ENCODE measurements at regions not wholly inside any gene's neighbourhood (a gene's known extent, or its start where the extent isn't known, plus 50 kb on each side); places are given as distances from the start of the nearest gene placed in this dataset.

GRCh38 chr17:14593956-14594355 lies 293.1 kb downstream of the HS3ST3B1 start:
- DNase-seq, result no peak
- H3K36me3 ChIP-seq, result no peaks in the 10 kb centered on the region
- no peaks in the 10 kb centered on the region for H3K27me3 ChIP-seq
- no peaks in the 10 kb centered on the region for H3K9me3 ChIP-seq
- no peak overlapping the region for H3K4me3 ChIP-seq
- no peaks in the 10 kb centered on the region for H3K4me1 ChIP-seq
- TF ChIP-seq POLR2A (IDR thresholded peaks at IDR 0.05) (no peak), CTCF (IDR thresholded peaks at IDR 0.05) (no peak)
- no peak overlapping the region for H3K27ac ChIP-seq

- no peak overlapping the region for H3K4me3 ChIP-seq
- TF ChIP-seq POLR2A (IDR thresholded peaks at IDR 0.05) (no peak), CTCF (IDR thresholded peaks at IDR 0.05) (no peak)
Measured at GRCh38 chr17:14590459-14591250, 289.8 kb downstream of the HS3ST3B1 start.

GRCh38 chr17:14585099-14585498 lies 284.2 kb downstream of the HS3ST3B1 start:
- Histone ChIP-seq H3K27me3 (no peaks in the 10 kb centered on the region), H3K4me1 (no peaks in the 10 kb centered on the region), H3K9me3 (no peaks in the 10 kb centered on the region), H3K36me3 (no peaks in the 10 kb centered on the region), H3K4me3 (no peak overlapping the region), H3K27ac (no peak overlapping the region)
- no peak for DNase-seq
- TF ChIP-seq CTCF (IDR thresholded peaks at IDR 0.05) (no peak), POLR2A (IDR thresholded peaks at IDR 0.05) (no peak)

More at GRCh38 chr17:14590459-14591250, 289.8 kb downstream of the HS3ST3B1 start:
- Histone ChIP-seq H3K36me3 (no peaks in the 10 kb centered on the region), H3K27me3 (no peaks in the 10 kb centered on the region), H3K27ac (no peak overlapping the region), H3K4me1 (no peaks in the 10 kb centered on the region), H3K9me3 (no peaks in the 10 kb centered on the region)
- no peak for DNase-seq

GRCh38 chr17:14582996-14583395 lies 282.1 kb downstream of the HS3ST3B1 start:
- Histone ChIP-seq H3K9me3 (no peaks in the 10 kb centered on the region), H3K36me3 (no peaks in the 10 kb centered on the region), H3K27ac (no peak overlapping the region), H3K4me1 (no peaks in the 10 kb centered on the region), H3K27me3 (no peaks in the 10 kb centered on the region), H3K4me3 (no peak overlapping the region)
- no peak for TF ChIP-seq POLR2A (IDR thresholded peaks at IDR 0.05)
- no peak for TF ChIP-seq CTCF (IDR thresholded peaks at IDR 0.05)
- DNase-seq, result no peak

GRCh38 chr17:14581186-14581830 lies 280.4 kb downstream of the HS3ST3B1 start:
- no peak for DNase-seq
- Histone ChIP-seq H3K4me3 (no peak overlapping the region), H3K27me3 (no peaks in the 10 kb centered on the region), H3K27ac (no peak overlapping the region), H3K4me1 (no peaks in the 10 kb centered on the region), H3K36me3 (no peaks in the 10 kb centered on the region), H3K9me3 (no peaks in the 10 kb centered on the region)
- TF ChIP-seq POLR2A (IDR thresholded peaks at IDR 0.05) (no peak), CTCF (IDR thresholded peaks at IDR 0.05) (no peak)

Measured in Peyer's patch (tissue), 4 donors.